ENCODE measurements at regions not wholly inside any gene's neighbourhood (a gene's known extent, or its start where the extent isn't known, plus 50 kb on each side); places are given as distances from the start of the nearest gene placed in this dataset.
"Not testable (repeated sequence)": the region's sequence is repeated elsewhere in the genome, so short reads cannot be mapped to it uniquely, and the experiment has no call there.

GRCh38 chr16:13479549-13479948, 440.4 kb upstream of the ERCC4 start:
- DNase-seq = no peak

DNA sequence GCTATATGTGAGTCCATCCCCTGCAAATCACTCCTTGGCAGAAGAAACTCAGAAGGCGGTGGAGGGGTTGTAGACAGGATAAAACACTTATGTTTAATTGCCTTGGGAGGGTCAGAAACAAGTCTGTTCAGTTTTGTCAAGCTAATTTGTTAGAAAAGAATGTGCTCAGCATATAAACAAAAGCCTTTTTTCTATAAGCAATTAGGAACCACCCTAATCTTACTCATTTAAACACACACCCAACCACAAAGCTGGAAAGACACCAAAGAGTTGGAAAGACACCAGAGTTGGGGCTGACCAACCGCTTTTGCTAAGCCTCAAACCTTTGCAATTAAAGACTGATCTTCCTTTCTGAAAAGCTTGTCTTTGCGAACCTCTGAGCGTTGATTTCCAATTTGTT, 439.2 kb upstream of the ERCC4 start:
- DNase-seq = no peak

GRCh38 chr16:13483121-13483520, 436.8 kb upstream of the ERCC4 start:
- no peak for DNase-seq

GRCh38 chr16:13489416-13489815, 430.5 kb upstream of the ERCC4 start:
- not testable (repeated sequence) for DNase-seq

DNA sequence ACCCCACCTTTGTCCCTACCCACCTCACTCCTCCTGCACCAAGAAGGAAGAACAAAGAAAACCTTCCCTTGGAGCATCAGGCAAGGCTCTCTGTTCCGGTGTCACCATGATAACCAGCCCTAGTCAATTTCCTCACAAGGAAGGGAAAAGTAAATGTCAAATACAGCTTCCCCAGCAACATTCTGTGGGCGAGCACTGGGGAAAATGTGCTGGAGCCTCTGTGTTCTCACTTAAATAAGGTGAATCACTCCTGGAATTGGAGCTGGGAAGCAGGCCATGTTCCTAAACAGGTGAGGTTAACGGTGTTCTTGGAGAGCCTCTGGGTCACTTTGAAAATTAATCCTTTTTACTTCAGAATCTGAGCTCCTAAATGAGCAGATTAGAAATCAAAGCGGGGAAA, 427.9 kb upstream of the ERCC4 start:
- DNase-seq = no peak

- no peak for DNase-seq
Observed at GRCh38 chr16:13503960-13504635, 415.9 kb upstream of the ERCC4 start.

GRCh38 chr16:13507530-13507929, 412.4 kb upstream of the ERCC4 start:
- DNase-seq = no peak

DNA sequence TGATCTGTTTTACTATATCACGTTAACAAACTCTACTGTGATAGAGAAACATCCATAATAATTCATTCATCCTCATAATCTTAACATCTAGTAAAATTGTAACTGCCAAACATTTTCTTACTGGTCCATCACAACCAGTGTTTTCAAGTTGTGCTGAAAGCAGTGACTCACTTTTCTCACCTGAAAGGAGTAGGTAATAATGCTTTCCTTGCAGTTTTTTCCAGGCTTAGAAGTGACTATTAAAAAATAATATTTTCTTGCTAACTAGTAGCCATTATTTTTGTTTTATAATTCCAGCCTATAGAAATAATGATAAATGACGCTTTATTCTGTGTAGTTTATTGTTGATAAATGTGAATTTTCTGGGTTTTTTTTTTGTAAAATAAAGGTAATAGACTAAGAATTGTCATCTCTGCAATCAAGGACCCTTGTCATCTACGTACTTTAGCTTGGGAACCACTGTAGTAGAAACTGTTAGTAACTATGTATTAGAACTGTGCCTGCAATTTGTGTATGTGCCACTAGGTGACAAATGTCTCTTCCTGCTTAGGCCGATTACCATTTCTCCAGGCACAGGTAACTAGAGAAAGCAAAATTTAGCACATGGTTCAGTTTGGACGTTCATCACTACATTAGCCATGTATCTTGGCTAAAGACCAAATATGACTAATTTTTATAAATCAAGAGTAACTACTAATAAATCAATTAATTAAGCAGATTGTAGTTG, 409.4 kb upstream of the ERCC4 start:
- DNase-seq = no peak

DNA sequence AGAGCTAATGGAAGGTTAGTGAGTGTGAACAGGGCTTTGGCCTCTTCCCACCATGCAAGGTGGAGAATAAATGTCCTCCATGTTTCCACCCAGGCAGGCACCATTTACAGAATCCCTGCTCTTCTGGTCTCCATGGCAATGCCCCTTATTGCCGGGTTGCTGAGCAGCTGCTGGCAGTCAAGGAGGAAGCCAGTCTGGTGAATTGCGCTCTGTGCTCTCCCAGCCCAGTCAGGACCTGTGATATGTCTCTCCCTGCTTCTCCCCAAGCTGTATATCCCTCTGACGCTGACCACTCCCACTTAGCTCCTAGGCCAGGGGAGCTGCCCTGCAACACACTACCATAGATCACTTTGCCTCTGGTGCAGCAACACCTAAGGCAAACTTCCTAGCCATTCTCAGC, 402.1 kb upstream of the ERCC4 start:
- DNase-seq = peak; percentile 16

GRCh38 chr16:13519871-13520270, 400.1 kb upstream of the ERCC4 start:
- no peak for DNase-seq

DNA sequence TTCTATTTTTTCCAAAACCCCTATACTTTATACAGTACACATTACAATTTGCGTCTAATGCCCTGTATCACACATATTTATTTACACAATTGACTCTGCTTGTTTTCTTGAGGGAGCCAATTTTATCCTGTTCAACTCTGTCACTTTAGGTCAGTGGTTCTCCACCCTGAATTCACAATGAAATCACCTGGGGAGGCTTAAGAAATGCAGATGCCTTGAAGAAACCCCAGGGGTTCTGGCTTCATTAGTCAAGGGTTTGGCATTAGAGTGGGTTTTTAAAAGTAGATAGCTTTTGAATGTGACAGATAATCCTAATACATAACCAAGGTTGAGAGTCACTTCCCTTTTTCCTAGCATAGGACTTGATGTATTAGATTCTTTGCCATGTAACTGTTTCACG, 398.6 kb upstream of the ERCC4 start:
- no peak for DNase-seq

DNA sequence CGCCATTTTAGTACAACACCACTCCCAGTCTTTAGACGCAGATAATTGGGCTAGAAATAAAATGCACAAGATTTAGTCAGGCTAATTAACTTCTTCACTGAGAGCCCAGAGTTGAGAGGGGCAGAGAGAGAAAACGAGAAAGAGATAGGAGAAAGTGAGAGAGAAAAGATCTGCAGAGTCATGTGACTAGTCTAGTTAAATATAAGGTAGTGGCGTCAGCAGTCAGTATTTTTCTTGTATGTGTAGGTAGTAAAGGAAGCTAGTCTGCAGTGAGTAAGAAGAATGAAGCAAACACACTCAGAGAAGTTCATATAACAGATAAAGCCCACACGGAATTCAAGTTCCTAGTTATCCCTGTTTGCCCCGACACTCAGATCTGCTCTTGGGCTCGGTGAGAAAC, 392.6 kb upstream of the ERCC4 start:
- no peak for DNase-seq

DNA sequence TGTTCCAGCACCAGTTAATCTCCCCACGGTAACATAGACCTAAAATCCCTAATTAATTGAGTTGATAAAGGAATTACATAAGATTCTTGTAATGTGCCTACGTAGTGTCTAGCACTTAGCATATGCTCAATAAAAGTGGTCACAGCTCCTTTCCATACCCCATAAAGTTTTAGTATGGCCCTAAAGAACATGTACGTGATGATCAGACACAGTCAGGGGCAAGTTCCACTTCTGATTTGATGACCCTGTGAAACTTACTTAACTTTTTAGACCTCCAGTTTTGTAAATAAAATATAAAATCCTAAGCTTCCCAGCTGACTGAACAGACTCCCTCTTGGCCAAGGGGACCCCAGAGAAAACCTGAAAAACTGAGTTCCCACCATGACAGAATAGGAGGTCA, 391.3 kb upstream of the ERCC4 start:
- no peak for DNase-seq

DNA sequence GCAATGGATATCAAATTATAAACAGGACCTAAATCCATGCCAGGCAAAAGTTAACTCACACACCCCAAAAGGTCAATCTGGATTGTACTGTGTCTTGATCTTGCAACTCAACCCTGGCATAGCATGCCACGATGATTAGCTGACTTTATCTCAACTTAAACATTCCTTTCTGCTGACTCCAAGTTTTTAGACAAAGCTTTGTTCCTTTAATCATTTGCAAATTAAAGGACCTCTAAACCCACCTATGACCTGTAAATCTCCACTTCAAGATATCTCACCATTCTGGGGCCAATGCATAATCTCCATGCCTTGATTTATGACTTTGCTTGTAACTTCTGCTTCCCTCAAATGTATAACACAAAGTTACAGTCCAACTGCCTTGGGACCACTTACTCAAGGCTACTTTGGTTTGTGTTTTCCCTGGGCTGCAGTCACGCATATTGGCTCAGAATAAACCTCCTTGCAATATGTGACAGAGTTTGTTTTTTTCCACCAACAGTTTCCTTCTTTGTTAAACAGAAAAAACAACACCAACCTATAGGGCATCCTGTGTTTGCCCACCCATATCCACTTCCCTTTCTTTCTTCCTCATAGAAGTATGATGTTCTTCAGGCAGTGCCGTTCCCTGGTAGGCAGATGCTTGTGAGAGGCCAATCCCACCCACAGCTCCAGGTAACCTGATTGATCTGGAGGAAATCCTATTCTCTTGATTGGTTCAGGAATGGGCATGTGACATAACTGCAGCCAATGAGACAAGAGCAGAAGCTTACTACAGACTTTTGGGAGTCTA, 390.6 kb upstream of the ERCC4 start:
- DNase-seq = no peak

GRCh38 chr16:13540771-13541170, 379.2 kb upstream of the ERCC4 start:
- DNase-seq = no peak

- no peak for DNase-seq
Observed at GRCh38 chr16:13542284-13542683, 377.7 kb upstream of the ERCC4 start.

DNA sequence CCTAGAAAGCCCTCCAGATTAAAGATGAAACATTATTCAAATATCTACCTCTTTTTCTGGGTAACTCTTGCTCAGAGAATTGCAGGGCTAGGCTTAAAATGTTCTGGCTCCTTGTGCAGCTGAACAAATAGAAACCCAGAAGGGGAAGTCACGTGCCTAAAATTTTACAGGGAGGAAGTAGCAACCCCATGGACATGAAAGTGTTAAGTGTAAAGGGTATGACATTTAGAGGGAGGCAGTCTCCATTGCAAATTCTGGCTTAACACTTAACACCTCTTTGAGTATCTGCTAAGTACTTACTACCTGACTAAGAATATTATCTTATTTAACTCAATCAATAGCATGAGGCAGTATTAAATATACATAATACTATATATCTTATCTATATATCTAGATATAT, 376.1 kb upstream of the ERCC4 start:
- DNase-seq = no peak

DNA sequence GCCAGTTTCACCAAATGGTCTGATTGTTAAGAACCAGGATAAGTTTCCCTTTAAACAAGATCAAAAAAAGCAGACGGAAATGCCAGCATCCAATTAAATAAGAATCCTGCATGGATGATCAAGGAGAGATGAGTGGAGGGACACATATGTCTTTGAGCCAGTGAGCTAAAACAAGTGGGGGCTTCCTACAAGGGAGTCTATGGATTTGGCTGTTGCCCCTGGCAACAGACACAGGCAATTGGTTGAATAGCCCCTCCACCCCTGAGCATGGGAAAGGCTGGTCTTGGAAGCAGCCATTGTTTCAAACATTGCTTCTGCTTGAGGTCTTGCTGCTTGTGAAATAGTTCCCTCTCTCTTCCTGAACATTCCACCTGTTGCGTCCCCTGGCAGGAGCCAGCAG, 374.7 kb upstream of the ERCC4 start:
- DNase-seq = no peak

DNA sequence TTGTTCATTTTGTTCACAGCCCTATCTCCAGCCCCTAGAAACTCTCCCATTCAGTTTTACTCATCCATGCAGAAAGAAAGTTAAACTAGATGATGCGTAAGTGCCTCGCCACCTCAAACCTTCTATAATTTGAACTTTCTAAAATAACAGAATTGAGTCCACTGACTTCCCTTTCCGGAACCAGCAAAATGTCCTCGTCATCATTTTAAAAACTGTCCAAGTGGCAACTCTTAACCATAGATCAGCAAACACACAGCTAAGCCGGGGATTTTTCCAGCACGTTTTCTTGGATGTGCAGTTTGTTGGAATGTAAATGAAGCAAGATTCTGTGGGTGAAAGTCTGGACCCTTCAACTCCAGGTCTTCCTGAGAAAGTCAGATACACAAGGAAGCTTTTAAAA, 369.7 kb upstream of the ERCC4 start:
- no peak for DNase-seq

DNA sequence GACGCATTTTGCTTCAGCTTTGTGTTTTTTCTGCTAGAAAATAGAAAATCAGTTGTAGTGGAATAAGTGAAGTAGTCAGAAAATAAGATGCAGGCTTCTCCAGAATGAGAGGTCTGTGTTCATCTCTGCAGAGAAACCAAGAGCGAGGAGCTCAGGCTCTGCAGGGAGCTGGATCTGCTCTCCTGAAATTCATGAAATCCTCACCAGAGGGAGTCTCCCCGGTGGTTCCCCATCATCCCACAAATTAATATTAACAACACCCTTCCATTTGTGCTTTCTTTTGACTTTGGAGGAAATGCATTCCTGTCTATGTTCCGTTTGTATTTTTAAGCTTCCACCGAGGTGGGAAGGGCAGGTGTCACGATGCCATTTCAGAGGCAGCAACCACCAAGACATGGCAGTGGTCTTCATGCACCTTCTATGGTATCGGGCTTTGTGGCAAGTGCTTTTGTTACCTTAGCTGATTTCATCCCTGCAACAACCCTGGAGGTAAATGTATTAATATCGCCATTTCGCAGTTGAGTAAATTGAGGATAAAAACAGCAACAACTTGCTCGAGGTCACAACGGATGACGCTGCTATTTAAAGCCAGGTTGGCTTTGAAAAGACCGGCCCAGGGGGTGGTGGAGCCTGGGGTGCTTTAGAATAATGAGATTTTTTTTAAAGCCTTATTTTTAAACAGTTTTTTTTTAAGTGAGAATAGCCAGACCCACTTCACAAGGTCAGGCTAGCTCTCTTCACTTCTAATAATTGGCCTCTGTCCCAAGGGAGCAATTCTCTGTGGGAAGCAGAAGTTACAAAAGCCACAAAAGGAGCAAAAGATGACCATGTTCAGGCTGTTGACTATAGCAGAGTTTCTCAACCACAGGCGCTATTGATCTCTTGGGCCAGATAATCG, 367.6 kb upstream of the ERCC4 start:
- DNase-seq = no peak

DNA sequence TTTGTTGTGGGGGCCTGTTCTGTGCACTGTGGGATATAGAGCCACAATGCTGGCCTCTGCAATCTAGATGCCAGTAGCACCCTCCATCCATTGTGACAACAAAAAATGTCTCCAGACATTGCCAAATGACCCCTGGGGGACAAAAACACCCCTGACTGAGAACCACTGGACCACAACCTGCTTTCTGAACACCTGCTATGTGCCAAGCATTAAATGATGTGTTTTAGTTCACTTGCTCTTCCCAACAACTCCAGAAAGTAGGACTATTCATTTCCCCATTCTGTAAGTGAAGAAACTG, 367.0 kb upstream of the ERCC4 start:
- no peak for DNase-seq

- DNase-seq = no peak
Observed at GRCh38 chr16:13553453-13553985, 366.4 kb upstream of the ERCC4 start.

DNA sequence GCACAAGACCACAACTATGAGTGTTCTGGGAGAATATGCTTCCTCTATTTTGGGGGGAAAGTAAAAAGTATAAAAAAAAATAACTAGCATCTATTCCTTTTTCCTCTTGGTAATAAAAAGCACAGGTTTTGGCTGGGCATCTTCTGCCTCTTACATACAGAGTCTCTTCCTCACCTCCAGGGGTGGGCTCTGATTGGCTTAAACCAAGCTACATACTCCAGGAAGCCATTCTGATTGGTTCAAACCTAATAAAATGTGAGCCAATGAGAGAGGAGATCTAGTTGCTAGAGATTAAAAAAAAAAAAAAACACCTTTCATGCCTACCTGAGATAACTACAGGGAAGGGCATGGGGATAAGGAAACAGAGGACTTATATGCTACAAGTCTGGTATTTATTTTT, 365.9 kb upstream of the ERCC4 start:
- no peak for DNase-seq
